Osteoblast (primary cell): ENCODE measurements at regions not wholly inside any gene's neighbourhood (a gene's known extent, or its start where the extent isn't known, plus 50 kb on each side); places are given as distances from the start of the nearest gene placed in this dataset.

ENCODE experiments used
- DNase-seq: peaks from one replicate; pipeline ENCODE4 v3.0.0; 2011; ENCODE audit warnings: low spot score, mixed read lengths; ENCODE audit not compliant: insufficient read length; ENCODE audit errors: missing footprints
- H2AFZ ChIP-seq: 2 replicates; pipeline ENCODE4 v1.6.0; 2011; ENCODE audit warnings: mild to moderate bottlenecking, low read length
- H3K27ac ChIP-seq: 2 replicates; pipeline ENCODE4 v1.5.1; 2011; ENCODE audit warnings: mild to moderate bottlenecking, low read depth, low read length, moderate library complexity
- H3K27me3 ChIP-seq: 2 replicates; pipeline ENCODE4 v1.6.0; 2012; ENCODE audit warnings: mild to moderate bottlenecking, control low read depth, inconsistent platforms, low read length, moderate library complexity; ENCODE audit not compliant: insufficient read depth
- H3K36me3 ChIP-seq: 2 replicates; pipeline ENCODE4 v1.5.1; 2011; ENCODE audit warnings: mild to moderate bottlenecking, low read length, control low read depth, moderate library complexity; ENCODE audit not compliant: insufficient read depth
- H3K4me1 ChIP-seq: 2 replicates; pipeline ENCODE4 v1.5.1; 2011; ENCODE audit warnings: mild to moderate bottlenecking, low read length, control low read depth, moderate library complexity; ENCODE audit not compliant: insufficient read depth
- H3K4me2 ChIP-seq: 2 replicates; pipeline ENCODE4 v1.6.0; 2011; ENCODE audit warnings: mild to moderate bottlenecking, low read length; ENCODE audit not compliant: insufficient read depth
- H3K4me3 ChIP-seq: fragments of 200-600 bp; sonication (generic); 3 replicates; pipeline ENCODE4 v1.5.1; 2012; ENCODE audit warnings: mild to moderate bottlenecking, low read length, inconsistent platforms; ENCODE audit not compliant: insufficient read depth
- H3K79me2 ChIP-seq: 2 replicates; pipeline ENCODE4 v1.6.0; 2012; ENCODE audit warnings: mild to moderate bottlenecking, low read length, control low read depth, inconsistent platforms; ENCODE audit not compliant: insufficient read depth
- H3K9me3 ChIP-seq: 2 replicates; pipeline ENCODE4 v1.5.1; 2011; ENCODE audit warnings: low read depth, low read length, control low read depth
- H4K20me1 ChIP-seq: 2 replicates; pipeline ENCODE4 v1.6.0; 2012; ENCODE audit warnings: mild to moderate bottlenecking, low read length, control low read depth; ENCODE audit not compliant: insufficient read depth
- TF ChIP-seq, protein P1 (sequence below): IDR thresholded peaks from 2 replicates; pipeline ENCODE4 v1.5.1; 2011; ENCODE audit warnings: mild to moderate bottlenecking, low read depth, low read length, moderate library complexity; ENCODE audit errors: extremely low read depth

DNA sequence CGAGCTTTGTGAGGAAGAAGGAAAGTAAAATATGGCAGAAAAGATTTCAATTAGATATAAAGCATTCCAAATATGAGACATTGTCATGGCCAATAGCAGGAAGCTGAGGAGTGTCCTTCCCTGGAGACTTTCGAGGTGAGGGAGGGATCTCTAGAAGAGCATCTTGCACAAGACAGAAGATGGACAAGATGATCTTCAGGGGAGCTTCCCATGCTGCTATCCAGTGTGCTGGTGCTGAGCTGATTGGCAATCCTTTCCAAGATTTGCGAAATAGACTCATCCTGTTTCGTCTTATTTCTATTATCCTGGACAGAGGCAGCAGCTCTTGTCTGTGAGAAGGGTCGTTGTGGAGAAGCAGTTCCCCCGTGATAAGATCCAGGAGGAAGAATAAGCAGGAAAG lies 342.0 kb upstream of the CAMK1G start:
- no peak for DNase-seq
- Histone ChIP-seq H4K20me1 (no peaks in the 10 kb centered on the region), H3K9me3 (no peaks in the 10 kb centered on the region), H3K4me3 (no peak overlapping the region), H3K79me2 (no peaks in the 10 kb centered on the region), H3K27me3 (no peaks in the 10 kb centered on the region), H3K4me1 (no peaks in the 10 kb centered on the region), H2AFZ (no peak overlapping the region), H3K4me2 (no peak overlapping the region), H3K36me3 (no peaks in the 10 kb centered on the region), H3K27ac (no peak overlapping the region)
- TF ChIP-seq, protein P1, sequence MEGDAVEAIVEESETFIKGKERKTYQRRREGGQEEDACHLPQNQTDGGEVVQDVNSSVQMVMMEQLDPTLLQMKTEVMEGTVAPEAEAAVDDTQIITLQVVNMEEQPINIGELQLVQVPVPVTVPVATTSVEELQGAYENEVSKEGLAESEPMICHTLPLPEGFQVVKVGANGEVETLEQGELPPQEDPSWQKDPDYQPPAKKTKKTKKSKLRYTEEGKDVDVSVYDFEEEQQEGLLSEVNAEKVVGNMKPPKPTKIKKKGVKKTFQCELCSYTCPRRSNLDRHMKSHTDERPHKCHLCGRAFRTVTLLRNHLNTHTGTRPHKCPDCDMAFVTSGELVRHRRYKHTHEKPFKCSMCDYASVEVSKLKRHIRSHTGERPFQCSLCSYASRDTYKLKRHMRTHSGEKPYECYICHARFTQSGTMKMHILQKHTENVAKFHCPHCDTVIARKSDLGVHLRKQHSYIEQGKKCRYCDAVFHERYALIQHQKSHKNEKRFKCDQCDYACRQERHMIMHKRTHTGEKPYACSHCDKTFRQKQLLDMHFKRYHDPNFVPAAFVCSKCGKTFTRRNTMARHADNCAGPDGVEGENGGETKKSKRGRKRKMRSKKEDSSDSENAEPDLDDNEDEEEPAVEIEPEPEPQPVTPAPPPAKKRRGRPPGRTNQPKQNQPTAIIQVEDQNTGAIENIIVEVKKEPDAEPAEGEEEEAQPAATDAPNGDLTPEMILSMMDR = no peak

DNA sequence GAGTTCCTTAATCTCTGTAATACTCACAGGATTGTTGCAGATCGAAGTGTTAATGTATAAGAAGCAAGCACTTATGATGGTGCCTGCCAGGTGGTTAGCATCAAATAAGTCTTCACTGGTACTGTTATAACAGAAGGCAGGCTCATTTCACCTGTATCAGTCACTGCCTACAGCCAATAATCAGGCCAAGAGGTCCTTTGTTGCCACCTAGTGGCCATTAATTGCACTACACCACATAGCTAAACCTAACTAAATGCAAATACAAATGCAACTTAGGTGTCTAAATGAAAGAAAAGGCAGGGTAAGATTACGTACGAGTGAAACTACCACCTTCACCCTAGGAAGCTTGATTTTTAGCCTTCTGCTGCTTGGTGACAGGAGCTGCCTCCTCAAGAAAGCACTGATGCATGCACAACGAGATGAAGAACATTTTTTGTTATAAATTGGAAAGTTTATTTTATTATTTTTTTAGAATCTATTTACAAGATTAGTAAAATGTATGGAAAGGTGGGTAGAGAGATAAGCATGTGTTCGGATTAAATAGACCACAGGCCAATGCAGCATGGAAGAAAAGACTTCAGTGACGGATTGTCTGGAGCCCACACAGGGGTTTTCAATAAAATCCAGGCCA lies 334.8 kb upstream of the CAMK1G start:
- H3K27me3 ChIP-seq = no peaks in the 10 kb centered on the region
- H3K79me2 ChIP-seq = no peaks in the 10 kb centered on the region
- TF ChIP-seq, protein P1 = peak; percentile 91
- peak overlapping the region; percentile 46 for H2AFZ ChIP-seq
- no peak for DNase-seq
- H3K4me2 ChIP-seq = no peak overlapping the region
- no peak overlapping the region for H3K27ac ChIP-seq
- no peaks in the 10 kb centered on the region for H3K4me1 ChIP-seq
- no peaks in the 10 kb centered on the region for H3K36me3 ChIP-seq
- H3K4me3 ChIP-seq = no peak overlapping the region
- no peaks in the 10 kb centered on the region for H3K9me3 ChIP-seq
- H4K20me1 ChIP-seq = no peaks in the 10 kb centered on the region

DNA sequence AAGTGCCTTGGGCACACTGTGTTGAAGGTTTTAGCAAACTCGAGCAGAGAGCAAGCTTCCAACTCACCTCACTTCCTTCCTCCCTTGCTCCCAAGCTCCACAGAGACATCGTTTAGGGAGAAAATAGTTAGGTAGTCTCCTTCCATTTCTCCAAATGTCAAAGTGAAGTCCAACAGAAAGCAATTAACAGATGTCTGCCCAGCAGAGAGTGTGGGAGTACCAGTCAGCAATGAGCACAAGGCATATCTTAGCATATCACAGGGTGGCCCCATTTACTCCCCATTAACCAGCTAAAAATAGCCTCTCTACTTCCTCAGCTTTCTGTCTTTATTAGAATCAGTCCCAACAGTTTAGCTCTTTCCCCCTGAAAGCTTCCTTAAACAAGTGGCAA lies 334.2 kb upstream of the CAMK1G start:
- no peaks in the 10 kb centered on the region for H3K9me3 ChIP-seq
- no peaks in the 10 kb centered on the region for H3K27me3 ChIP-seq
- TF ChIP-seq, protein P1 = no peak
- no peaks in the 10 kb centered on the region for H3K79me2 ChIP-seq
- H3K27ac ChIP-seq = no peak overlapping the region
- H3K4me3 ChIP-seq = no peak overlapping the region
- H3K4me1 ChIP-seq = no peaks in the 10 kb centered on the region
- H3K4me2 ChIP-seq = no peak overlapping the region
- H3K36me3 ChIP-seq = no peaks in the 10 kb centered on the region
- H2AFZ ChIP-seq = peak overlapping the region; percentile 46
- DNase-seq = no peak
- H4K20me1 ChIP-seq = no peaks in the 10 kb centered on the region

DNA sequence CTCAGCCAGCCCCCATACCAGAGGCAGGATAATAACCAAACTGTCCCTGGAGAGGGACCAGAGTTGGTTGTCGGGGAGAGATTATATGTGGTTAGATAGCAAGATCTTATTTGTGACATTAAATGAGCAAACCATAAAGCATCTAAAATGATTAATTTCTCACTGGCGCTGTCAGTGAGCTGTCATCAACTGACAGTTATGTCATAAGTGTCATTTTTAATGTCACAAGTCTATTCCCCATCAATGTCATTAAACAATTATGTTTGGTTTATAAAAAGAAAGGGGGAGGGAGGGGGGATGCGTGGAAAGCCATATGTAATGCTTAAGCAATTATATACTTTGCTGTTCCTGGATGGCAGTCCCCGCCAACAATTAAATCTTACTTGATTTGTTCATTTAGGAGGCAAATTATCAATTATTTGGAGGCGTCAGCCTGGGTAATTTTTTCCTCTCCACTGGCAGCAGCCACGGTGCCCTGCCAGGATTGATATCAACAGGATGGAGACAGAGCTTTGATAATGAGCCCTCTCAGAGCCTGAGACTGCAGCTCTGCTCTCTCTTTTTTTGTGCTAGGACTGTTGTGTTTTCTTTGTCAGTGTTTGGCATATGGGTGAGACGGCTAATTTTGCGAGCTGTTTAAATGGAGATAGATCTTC lies 333.6 kb upstream of the CAMK1G start:
- no peak overlapping the region for H3K27ac ChIP-seq
- H3K36me3 ChIP-seq = no peaks in the 10 kb centered on the region
- H3K4me3 ChIP-seq = no peak overlapping the region
- no peak overlapping the region for H2AFZ ChIP-seq
- no peaks in the 10 kb centered on the region for H3K27me3 ChIP-seq
- TF ChIP-seq, protein P1 = no peak
- H3K9me3 ChIP-seq = no peaks in the 10 kb centered on the region
- DNase-seq = no peak
- H3K4me2 ChIP-seq = no peak overlapping the region
- no peaks in the 10 kb centered on the region for H3K79me2 ChIP-seq
- H3K4me1 ChIP-seq = no peaks in the 10 kb centered on the region
- no peaks in the 10 kb centered on the region for H4K20me1 ChIP-seq
